ENCODE measurements at regions not wholly inside any gene's neighbourhood (a gene's known extent, or its start where the extent isn't known, plus 50 kb on each side); places are given as distances from the start of the nearest gene placed in this dataset.

GRCh38 chr7:21338728-21339164 is 89.1 kb upstream of the SP4 start:
- TF ChIP-seq ELK4 (IDR thresholded peaks at IDR 0.05; ENCODE audit: borderline replicate concordance, low read depth, low read length): no peak
- no peak for TF ChIP-seq ZEB2 (tag by site-specific recombination; IDR thresholded peaks at IDR 0.05)
- no peak for TF ChIP-seq PBX3 (CRISPR knock-in tag; IDR thresholded peaks at IDR 0.05)
- TF ChIP-seq ZNF121 (tag by site-specific recombination; IDR thresholded peaks at IDR 0.05): no peak
- TF ChIP-seq YY1 (tag by site-specific recombination; IDR thresholded peaks at IDR 0.05): no peak
- no peak for TF ChIP-seq ZNF660 (tag by site-specific recombination; IDR thresholded peaks at IDR 0.05)
- no peak for TF ChIP-seq CTCF (tag by site-specific recombination; IDR thresholded peaks at IDR 0.05)
- TF ChIP-seq ZNF785 (tag by site-specific recombination; IDR thresholded peaks at IDR 0.05): no peak
- no peak for TF ChIP-seq ZNF548 (tag by site-specific recombination; IDR thresholded peaks at IDR 0.05)
- no peak for TF ChIP-seq ZFHX2 (tag by site-specific recombination; conservative IDR thresholded peaks at IDR 0.05)
- no peak for TF ChIP-seq ZNF24 (tag by site-specific recombination; IDR thresholded peaks at IDR 0.05)

Data from HEK293 (cell line).